Midbrain (tissue), 1 donor: ENCODE measurements at regions not wholly inside any gene's neighbourhood (a gene's known extent, or its start where the extent isn't known, plus 50 kb on each side); places are given as distances from the start of the nearest gene placed in this dataset.
"Not testable (repeated sequence)": the region's sequence is repeated elsewhere in the genome, so short reads cannot be mapped to it uniquely, and the experiment has no call there.

ENCODE experiments used
- DNase-seq: peaks from one replicate; lab custom pipeline; 2025; lab: John Stamatoyannopoulos, UW

DNA sequence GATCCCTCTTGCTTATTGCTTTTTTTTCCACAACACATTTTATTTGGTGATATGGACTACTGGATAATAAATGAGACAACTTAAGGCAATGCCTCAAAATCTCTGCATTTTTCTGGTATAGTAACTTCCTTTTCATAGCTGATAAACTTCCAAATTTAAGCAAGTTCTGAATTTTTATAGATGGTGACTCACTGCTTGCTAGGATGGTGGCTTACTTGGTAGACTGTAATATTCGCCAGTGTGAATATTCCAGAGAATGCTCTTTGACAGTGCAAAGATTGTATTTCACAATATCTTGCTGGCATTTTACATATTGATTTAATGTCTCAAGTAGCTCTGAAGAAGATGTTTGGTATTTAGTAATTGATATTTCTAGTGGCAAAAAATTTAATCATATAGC lies 472.4 kb downstream of the TFEC start:
- no peak for DNase-seq

GRCh38 chr7:115557296-115557695 lies 473.3 kb downstream of the TFEC start:
- DNase-seq, result not testable (repeated sequence)

- DNase-seq, result no peak
These were observed 477.8 kb downstream of the TFEC start for GRCh38 chr7:115552766-115553165.

DNA sequence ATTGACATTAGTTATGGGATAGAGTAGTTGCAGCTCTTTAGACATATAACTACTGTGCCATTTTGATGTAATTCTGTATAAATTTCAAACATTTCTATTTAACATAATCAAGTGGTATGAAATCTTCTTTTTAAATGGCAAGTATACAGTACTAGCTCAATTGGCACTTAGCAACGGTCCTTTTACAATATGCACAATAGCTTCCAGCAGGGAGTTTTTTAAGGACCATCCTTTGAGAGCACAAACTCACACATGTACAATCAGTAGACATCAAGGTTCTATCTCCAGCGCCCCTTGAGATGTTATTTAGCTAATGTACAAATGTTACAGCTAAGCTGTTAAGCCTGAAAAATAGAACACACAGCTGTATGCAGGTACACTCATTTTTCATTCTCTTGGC lies 480.7 kb downstream of the TFEC start:
- no peak for DNase-seq

DNA sequence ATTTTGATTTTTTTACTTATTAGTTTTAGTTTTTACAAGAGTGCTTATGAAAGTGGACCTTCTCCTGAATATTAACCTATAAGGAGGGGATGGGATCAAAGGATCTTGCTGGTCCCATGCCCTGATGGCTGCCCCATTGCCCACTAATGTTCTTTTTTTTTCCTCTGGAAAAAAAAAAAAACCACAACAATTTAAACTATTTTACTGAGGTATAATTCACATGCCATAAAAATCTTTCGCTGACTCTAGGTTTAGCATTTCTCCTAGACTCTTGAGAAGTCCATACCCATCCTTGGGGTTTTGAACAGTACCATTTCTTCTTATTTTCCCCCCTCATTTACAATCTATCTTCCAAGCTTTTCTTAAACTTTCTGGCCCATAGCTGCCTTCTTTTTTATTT lies 481.8 kb downstream of the TFEC start:
- DNase-seq, result no peak

DNA sequence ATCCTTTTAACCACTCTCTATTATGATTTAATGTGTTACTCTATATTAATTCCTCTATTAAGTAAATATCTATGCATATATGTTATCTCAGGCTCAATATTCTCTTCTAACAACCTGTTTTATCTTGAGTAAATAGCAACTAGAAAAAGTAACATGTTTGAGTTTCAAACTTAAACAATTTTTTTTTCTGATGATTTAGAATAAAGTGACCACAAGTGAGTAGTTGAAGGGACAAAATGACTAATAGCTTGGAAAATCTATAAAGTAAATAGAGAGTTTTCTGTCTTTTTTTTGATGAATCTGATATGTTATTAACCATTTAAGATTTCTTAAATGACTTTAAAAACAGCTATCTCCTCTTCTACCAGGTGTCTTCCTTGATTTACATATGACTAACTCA lies 483.8 kb downstream of the TFEC start:
- DNase-seq, result no peak

GRCh38 chr7:115533785-115534184 lies 496.8 kb downstream of the TFEC start:
- DNase-seq, result no peak

GRCh38 chr7:115526278-115526677 lies 504.3 kb downstream of the TFEC start:
- DNase-seq, result no peak

- no peak for DNase-seq
These were observed 508.4 kb downstream of the TFEC start for GRCh38 chr7:115522174-115522573.

DNA sequence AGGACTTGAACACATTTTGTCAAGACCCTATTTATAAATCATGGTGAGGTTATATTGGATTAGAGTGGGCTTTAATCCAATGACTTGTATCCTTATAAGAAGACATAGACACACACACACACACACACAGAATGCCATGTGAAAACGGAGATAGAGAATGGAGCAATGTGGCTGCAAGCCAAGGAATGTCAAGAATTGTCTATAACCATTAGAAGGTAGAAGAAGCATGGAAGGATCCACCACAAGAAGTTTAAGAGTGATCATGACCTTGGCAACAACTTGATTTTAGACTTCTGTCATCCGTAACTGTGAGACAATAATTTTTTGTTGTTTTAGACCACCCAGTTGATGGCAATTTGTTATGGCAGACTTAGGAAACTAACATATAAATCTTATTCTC lies 514.2 kb downstream of the TFEC start:
- no peak for DNase-seq

DNA sequence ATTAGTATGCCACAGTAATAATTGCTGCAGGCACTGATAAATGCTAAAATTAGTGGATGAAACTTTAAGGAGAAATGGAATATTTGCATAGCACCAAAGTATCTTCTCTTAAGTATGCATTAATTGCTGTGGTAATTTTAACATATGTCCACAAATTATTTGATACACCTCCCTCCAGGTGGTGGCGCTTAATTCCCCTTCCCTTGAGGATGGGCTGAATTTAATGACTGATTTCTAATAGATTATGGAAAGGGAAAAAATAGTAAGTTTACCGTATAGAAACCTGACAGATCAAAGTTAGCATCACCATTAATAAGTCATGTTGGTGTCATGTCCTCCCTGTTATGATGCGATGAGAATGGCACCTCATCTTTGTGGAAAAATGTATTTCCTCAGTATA lies 519.2 kb downstream of the TFEC start:
- DNase-seq, result no peak

DNA sequence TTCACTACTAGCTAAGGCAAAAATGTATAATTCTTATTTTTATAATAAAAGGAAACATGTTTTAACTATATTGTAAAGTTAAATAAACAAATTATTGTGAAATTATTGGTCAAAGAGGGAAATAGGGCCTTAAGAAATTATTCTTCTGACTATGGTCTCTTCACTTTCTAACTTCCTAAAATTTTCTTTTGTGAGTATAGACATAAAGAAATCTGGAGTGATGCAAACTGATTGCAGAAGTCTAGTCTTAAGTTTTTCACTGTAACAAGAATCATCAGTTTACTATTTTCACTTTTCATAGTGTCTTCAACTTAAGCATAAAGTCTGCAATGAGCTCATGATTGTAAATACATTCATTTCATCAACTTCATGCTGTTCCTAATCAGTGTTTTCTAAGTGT lies 525.4 kb downstream of the TFEC start:
- no peak for DNase-seq

GRCh38 chr7:115499956-115500355 lies 530.6 kb downstream of the TFEC start:
- DNase-seq, result no peak

DNA sequence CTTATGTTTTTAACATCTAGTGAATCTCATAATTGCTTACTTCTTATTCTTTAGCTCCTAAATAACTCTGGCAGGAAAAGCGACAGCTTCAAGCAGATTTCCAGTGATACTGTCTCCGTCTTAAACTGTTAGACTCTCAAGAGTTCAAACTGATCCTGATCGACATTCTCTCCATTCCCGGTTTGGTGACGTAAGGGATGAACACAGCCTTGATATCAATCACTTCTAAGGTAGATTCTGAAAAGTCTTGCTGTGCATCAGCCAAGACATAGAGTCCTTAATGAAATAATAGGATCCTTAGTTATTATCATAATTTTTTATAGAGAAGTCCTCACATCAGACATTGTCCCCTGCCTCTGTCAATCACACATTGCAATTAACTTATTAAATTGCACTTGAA lies 534.6 kb downstream of the TFEC start:
- no peak for DNase-seq

DNA sequence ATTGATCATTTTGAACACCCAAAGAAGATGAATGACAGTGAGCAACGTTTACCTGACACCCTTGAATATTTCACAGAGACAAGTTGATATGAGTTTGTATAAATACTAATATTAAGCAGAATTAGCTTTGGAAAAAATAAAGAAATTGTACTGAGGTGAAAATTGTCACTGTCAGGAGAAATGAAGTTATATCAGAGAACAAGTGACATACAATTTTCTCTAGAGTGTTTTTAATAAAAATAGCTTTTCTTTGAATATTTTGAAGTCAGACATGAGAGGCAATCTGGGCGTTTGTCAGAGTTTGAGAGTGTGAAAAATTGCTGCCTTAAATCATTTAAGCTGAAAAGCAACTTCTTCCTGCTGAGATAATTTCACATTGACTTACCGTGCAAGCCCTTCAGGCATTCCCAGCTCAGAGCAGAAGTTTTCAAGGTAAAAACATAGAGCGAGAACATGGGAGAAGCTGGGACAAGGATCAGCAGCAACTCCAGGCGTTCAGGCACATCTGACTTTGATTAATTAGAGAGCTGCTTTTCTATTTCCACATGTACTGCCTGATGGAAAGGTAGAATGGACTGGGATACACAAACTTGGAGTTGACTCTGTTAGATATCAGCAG lies 535.9 kb downstream of the TFEC start:
- DNase-seq, result no peak

DNA sequence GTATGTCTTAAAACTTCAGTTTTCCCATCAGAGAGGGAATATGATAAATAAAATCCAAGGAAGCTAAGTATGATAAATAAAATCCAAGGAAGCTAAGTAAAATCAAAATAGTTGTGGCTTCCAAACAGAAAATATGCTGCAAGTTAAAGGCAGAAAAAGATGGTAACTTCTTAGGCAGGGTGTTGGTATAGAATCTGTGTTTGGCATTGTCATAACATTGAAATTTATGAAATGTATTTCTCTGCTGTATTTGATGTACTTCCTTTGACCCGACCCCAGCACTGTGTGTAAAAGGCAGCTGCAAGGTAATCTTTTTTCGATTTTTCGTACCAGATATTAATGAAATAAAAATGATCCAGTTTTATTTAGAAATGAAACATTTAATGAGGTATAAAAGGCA lies 537.2 kb downstream of the TFEC start:
- no peak for DNase-seq

GRCh38 chr7:115491744-115492380 lies 538.7 kb downstream of the TFEC start:
- no peak for DNase-seq

DNA sequence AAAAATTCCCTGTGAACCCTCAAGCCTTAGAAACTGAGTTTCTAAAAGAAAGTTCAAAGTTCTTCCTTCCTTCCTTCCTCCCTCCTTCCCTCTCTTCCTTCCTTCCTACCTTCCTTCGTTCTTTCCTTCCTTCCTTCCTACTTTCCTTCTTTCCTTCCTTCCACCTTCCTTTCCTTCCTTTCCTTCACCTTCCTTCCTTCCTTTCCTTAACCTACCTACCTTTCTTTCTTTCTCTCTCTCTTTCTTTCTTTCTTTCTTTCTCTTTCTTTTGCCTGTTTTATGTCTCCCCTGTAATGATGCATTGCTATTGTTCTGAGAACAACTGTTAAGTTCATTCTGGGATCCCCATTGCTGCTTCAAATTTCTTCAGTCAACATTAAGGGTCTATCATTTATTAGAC lies 551.1 kb downstream of the TFEC start:
- DNase-seq, result no peak

DNA sequence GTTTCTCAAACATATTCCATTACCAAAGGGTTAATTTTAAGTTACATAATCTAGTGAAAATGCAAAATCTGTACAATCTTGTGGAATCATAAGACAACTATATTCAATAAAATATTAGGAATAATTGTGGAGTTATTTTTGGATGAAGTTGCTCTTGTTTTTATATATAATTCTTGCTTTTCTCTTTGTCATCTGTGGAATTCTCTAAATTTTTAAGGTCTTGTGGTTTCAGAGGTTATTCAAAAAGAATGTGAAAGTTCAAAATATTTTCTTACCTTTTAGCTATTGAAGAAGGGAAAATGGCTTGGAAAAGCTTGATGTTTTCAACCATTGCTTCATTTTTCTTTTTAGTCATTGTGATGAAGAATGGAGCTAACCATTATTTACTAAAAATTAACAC lies 552.1 kb downstream of the TFEC start:
- DNase-seq, result no peak

GRCh38 chr7:115477193-115477651 lies 553.3 kb downstream of the TFEC start:
- DNase-seq, result no peak

- no peak for DNase-seq
These were observed 553.8 kb downstream of the TFEC start for GRCh38 chr7:115476671-115477181.

GRCh38 chr7:115475761-115476385 lies 554.0 kb downstream of the MDFIC start:
- DNase-seq, result no peak

DNA sequence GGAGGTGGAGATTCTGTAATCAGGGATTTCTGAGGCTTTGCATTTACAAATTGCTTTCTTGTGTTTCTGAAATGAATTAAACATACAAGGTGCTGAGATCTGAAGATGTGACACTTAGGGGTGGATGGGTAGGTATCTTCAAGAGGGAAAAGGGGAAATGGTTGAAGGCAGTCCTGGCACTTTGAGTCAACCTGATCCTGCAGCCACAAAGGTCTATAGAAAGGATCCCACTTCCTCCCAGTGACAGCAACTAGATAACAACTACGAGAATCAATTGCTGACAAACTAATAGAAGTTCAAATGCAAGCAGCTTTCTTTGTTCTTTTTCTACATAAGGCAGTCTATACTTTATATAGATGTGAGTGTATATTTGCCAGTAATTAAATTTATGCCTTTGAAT lies 553.3 kb downstream of the MDFIC start:
- DNase-seq, result no peak
